ENCODE measurements at regions not wholly inside any gene's neighbourhood (a gene's known extent, or its start where the extent isn't known, plus 50 kb on each side); places are given as distances from the start of the nearest gene placed in this dataset.

DNA sequence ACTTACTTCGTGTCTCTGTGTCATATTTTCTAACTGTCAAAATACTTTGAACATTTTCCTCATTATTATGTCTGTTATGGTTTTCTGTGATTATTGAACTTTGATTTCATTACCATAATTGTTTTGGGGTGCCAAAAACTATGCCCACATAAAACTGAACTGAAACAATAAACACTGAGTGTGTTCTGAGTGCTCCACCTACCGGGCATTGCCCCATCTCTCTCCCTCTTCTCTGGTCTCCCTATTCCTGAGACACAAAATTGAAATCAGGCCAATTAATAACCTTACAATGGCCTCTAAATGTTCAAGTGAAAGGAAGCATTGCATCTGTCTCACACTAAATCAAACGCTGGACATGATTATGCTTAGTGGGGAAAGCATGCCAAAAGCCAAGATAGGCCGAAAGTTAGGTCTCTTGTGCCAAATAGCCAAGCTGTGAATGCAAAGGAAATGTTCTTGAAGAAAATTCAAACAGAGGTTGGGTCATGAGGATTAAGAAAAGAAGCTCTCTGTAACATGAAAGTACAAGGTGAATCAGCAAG, 972.3 kb downstream of the PCDH7 start:
- no peaks in the 10 kb centered on the region for H3K9me3 ChIP-seq (ENCODE audit: control insufficient read depth, insufficient read depth, low read depth, low read length)
- H3K36me3 ChIP-seq (ENCODE audit: control insufficient read depth, insufficient read depth, low read length), result no peaks in the 10 kb centered on the region
- TF ChIP-seq, protein P1, sequence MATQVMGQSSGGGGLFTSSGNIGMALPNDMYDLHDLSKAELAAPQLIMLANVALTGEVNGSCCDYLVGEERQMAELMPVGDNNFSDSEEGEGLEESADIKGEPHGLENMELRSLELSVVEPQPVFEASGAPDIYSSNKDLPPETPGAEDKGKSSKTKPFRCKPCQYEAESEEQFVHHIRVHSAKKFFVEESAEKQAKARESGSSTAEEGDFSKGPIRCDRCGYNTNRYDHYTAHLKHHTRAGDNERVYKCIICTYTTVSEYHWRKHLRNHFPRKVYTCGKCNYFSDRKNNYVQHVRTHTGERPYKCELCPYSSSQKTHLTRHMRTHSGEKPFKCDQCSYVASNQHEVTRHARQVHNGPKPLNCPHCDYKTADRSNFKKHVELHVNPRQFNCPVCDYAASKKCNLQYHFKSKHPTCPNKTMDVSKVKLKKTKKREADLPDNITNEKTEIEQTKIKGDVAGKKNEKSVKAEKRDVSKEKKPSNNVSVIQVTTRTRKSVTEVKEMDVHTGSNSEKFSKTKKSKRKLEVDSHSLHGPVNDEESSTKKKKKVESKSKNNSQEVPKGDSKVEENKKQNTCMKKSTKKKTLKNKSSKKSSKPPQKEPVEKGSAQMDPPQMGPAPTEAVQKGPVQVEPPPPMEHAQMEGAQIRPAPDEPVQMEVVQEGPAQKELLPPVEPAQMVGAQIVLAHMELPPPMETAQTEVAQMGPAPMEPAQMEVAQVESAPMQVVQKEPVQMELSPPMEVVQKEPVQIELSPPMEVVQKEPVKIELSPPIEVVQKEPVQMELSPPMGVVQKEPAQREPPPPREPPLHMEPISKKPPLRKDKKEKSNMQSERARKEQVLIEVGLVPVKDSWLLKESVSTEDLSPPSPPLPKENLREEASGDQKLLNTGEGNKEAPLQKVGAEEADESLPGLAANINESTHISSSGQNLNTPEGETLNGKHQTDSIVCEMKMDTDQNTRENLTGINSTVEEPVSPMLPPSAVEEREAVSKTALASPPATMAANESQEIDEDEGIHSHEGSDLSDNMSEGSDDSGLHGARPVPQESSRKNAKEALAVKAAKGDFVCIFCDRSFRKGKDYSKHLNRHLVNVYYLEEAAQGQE (IDR thresholded peaks at IDR 0.05; ENCODE audit: insufficient read depth in 1 of 2, low read depth in 2 of 2, low read length in 1 of 2), result no peak
- TF ChIP-seq POLR2AphosphoS5 (IDR thresholded peaks at IDR 0.05; ENCODE audit: low read depth, low read length), result no peak
- TF ChIP-seq, protein P2, sequence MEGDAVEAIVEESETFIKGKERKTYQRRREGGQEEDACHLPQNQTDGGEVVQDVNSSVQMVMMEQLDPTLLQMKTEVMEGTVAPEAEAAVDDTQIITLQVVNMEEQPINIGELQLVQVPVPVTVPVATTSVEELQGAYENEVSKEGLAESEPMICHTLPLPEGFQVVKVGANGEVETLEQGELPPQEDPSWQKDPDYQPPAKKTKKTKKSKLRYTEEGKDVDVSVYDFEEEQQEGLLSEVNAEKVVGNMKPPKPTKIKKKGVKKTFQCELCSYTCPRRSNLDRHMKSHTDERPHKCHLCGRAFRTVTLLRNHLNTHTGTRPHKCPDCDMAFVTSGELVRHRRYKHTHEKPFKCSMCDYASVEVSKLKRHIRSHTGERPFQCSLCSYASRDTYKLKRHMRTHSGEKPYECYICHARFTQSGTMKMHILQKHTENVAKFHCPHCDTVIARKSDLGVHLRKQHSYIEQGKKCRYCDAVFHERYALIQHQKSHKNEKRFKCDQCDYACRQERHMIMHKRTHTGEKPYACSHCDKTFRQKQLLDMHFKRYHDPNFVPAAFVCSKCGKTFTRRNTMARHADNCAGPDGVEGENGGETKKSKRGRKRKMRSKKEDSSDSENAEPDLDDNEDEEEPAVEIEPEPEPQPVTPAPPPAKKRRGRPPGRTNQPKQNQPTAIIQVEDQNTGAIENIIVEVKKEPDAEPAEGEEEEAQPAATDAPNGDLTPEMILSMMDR (IDR thresholded peaks at IDR 0.05), result peak; percentile 29; the same call in 1 of the 2 replicates
- TF ChIP-seq TCF7L2 (IDR thresholded peaks at IDR 0.05; ENCODE audit: low read depth, low read length), result no peak
- H3K4me3 ChIP-seq (ENCODE audit: low read depth in 2 of 2, low read length in 2 of 2), result no peak overlapping the region
- in situ Hi-C loops (cut with HindIII; ENCODE audit: low pct_unique_long_range_greater_than_20kb, low sequenced_read_pairs) (no loop called here), intact Hi-C loops (cut with micrococcal nuclease; ENCODE audit: unreplicated experiment) (no loop called here)
- H3K27me3 ChIP-seq (ENCODE audit: control insufficient read depth, insufficient read depth, low read length), result no peaks in the 10 kb centered on the region
- ATAC-seq (no peak), DNase-seq (ENCODE audit: low read depth, low spot score) (no peak)
- no TSS peak for BruUV-seq (replicated peaks)
- H3K4me1 ChIP-seq (ENCODE audit: control insufficient read depth, insufficient read depth, low read length), result no peaks in the 10 kb centered on the region
- ChIA-PET POLR2A (no interaction called here), CTCF (no interaction called here)
- H3K27ac ChIP-seq (ENCODE audit: low read length), result no peak overlapping the region

DNA sequence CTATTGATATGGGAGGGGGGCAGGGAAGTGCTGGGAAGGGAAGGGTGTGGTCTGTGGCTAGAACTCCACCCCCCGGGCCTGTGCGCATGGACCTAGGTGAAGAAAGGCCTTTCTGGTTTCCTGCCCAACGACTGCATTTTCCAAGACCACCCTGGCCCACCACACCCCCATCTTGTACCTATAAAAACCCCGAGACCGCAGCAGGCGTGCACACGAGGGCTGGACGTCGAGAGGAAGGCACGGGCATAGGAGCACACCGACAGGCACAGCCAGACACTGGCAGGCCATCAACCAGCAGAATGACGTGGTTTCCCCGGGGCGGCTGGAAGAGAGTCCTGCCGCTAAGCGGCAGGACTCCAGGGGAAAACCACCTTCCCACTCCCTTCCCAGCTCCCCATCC, 981.1 kb downstream of the PCDH7 start:
- CTCF ChIA-PET, result interaction anchor here (0.7 kb wide), 1 partner anchor 53 kb away, joined by 5 read pairs; no protein-coding TSS in a partner anchor

More for the DNA sequence above, 981.1 kb downstream of the PCDH7 start:
- Histone ChIP-seq H3K9me3 (ENCODE audit: control insufficient read depth, insufficient read depth, low read depth, low read length) (no peaks in the 10 kb centered on the region), H3K4me3 (ENCODE audit: low read depth in 2 of 2, low read length in 2 of 2) (no peak overlapping the region), H3K27ac (ENCODE audit: low read length) (no peak overlapping the region), H3K27me3 (ENCODE audit: control insufficient read depth, insufficient read depth, low read length) (no peaks in the 10 kb centered on the region), H3K36me3 (ENCODE audit: control insufficient read depth, insufficient read depth, low read length) (no peaks in the 10 kb centered on the region), H3K4me1 (ENCODE audit: control insufficient read depth, insufficient read depth, low read length) (no peaks in the 10 kb centered on the region)
- no TSS peak for BruUV-seq (replicated peaks)
- intact Hi-C loops (cut with micrococcal nuclease; ENCODE audit: unreplicated experiment), result no loop called here
- ATAC-seq (no peak), DNase-seq (ENCODE audit: low read depth, low spot score) (no peak)
- POLR2A ChIA-PET, result no interaction called here
- TF ChIP-seq TCF7L2 (IDR thresholded peaks at IDR 0.05; ENCODE audit: low read depth, low read length) (no peak), SIN3A (IDR thresholded peaks at IDR 0.05; ENCODE audit: borderline replicate concordance, insufficient read depth, low read depth, low read length) (no peak), POLR2AphosphoS5 (IDR thresholded peaks at IDR 0.05; ENCODE audit: low read depth, low read length) (no peak)
- TF ChIP-seq, protein P2 (IDR thresholded peaks at IDR 0.05), result no peak
- TF ChIP-seq, protein P1 (IDR thresholded peaks at IDR 0.05; ENCODE audit: insufficient read depth in 1 of 2, low read depth in 2 of 2, low read length in 1 of 2), result no peak
- in situ Hi-C loops (cut with HindIII; ENCODE audit: low pct_unique_long_range_greater_than_20kb, low sequenced_read_pairs), result no loop called here

Measured in Panc1 (cell line).